Trophoblast cell (in vitro differentiated cells and primary cell): ENCODE measurements at regions not wholly inside any gene's neighbourhood (a gene's known extent, or its start where the extent isn't known, plus 50 kb on each side); places are given as distances from the start of the nearest gene placed in this dataset.

ENCODE experiments used
- DNase-seq, 2 donors: peaks; one replicate each; pipeline ENCODE4 v3.0.0-alpha.2; 2016
- H2AFZ ChIP-seq: 2 replicates; pipeline ENCODE4 v1.6.1; 2013; ENCODE audit warnings: low read length, moderate library complexity, mild to moderate bottlenecking; ENCODE audit not compliant: insufficient read depth, poor library complexity
- H2AK5ac ChIP-seq: 2 replicates; pipeline ENCODE4 v1.6.1; 2013; ENCODE audit warnings: mild to moderate bottlenecking, low read length
- H2BK120ac ChIP-seq: 2 replicates; pipeline ENCODE4 v1.6.1; 2013; ENCODE audit warnings: low read length, mild to moderate bottlenecking, moderate library complexity; ENCODE audit not compliant: insufficient read depth, poor library complexity
- H2BK12ac ChIP-seq: 2 replicates; pipeline ENCODE4 v1.6.1; 2013; ENCODE audit warnings: mild to moderate bottlenecking, low read length, moderate library complexity
- H2BK5ac ChIP-seq: 2 replicates; pipeline ENCODE4 v1.6.1; 2013; ENCODE audit warnings: low read length, low read depth, moderate library complexity, mild to moderate bottlenecking; ENCODE audit not compliant: poor library complexity
- H3K14ac ChIP-seq: 2 replicates; pipeline ENCODE4 v1.6.1; 2013; ENCODE audit warnings: mild to moderate bottlenecking, low read length
- H3K18ac ChIP-seq: 2 replicates; pipeline ENCODE4 v1.6.1; 2013; ENCODE audit warnings: mild to moderate bottlenecking, low read length
- H3K23ac ChIP-seq: 2 replicates; pipeline ENCODE4 v1.6.1; 2013; ENCODE audit warnings: low read length
- H3K27ac ChIP-seq: 2 replicates; pipeline ENCODE4 v1.5.1; 2013; ENCODE audit warnings: low read depth, mild to moderate bottlenecking, inconsistent platforms, low read length, moderate library complexity
- H3K27me3 ChIP-seq: 2 replicates; pipeline ENCODE4 v1.6.1; 2013; ENCODE audit warnings: inconsistent platforms, mild to moderate bottlenecking, low read length, moderate library complexity; ENCODE audit not compliant: insufficient read depth
- H3K36me3 ChIP-seq, 2 experiments: 1 replicate in 1 of 2; 2 replicates in 1 of 2; pipeline ENCODE4 v1.6.1; 2013; ENCODE audit warnings: low read length in 2 of 2, mild to moderate bottlenecking in 2 of 2, moderate library complexity in 1 of 2; ENCODE audit not compliant: insufficient read depth in 2 of 2, control insufficient read depth in 1 of 2
- H3K4ac ChIP-seq: 2 replicates; pipeline ENCODE4 v1.6.1; 2013; ENCODE audit warnings: low read depth, mild to moderate bottlenecking, low read length, moderate library complexity
- H3K4me1 ChIP-seq, 2 experiments: 1 replicate in 1 of 2; 2 replicates in 1 of 2; pipeline ENCODE4 v1.6.1; 2013; ENCODE audit warnings: low read length in 2 of 2, mild to moderate bottlenecking in 2 of 2, moderate library complexity in 1 of 2; ENCODE audit not compliant: insufficient read depth in 2 of 2, control insufficient read depth in 1 of 2
- H3K4me2 ChIP-seq: 2 replicates; pipeline ENCODE4 v1.6.1; 2013; ENCODE audit warnings: inconsistent platforms, mild to moderate bottlenecking, low read length, moderate library complexity
- H3K4me3 ChIP-seq: 2 replicates; pipeline ENCODE4 v1.5.1; 2013; ENCODE audit warnings: mild to moderate bottlenecking, low read depth, low read length, inconsistent platforms
- H3K79me1 ChIP-seq: one replicate; pipeline ENCODE4 v1.6.1; 2013; ENCODE audit warnings: low read length
- H3K79me2 ChIP-seq: 2 replicates; pipeline ENCODE4 v1.6.1; 2013; ENCODE audit warnings: low read length, mild to moderate bottlenecking; ENCODE audit not compliant: control insufficient read depth, insufficient read depth, poor library complexity
- H3K9ac ChIP-seq: 2 replicates; pipeline ENCODE4 v1.6.1; 2013; ENCODE audit warnings: mild to moderate bottlenecking, low read length
- H3K9me3 ChIP-seq: 2 replicates; pipeline ENCODE4 v1.6.1; 2013; ENCODE audit warnings: low read depth, mild to moderate bottlenecking, control low read depth, inconsistent platforms, low read length; ENCODE audit not compliant: insufficient read depth
- H4K12ac ChIP-seq: 2 replicates; pipeline ENCODE4 v1.6.1; 2013; ENCODE audit warnings: low read depth, mild to moderate bottlenecking, low read length, moderate library complexity
- H4K8ac ChIP-seq: 2 replicates; pipeline ENCODE4 v1.6.1; 2013; ENCODE audit warnings: low read depth, mild to moderate bottlenecking, low read length, moderate library complexity
- H4K91ac ChIP-seq: one replicate; pipeline ENCODE4 v1.6.1; 2013; ENCODE audit warnings: low read depth, mild to moderate bottlenecking, low read length, moderate library complexity
- WGBS: extraction: QIAGEN DNeasy Blood & Tissue Kit; methylation state at CpG from one replicate; pipeline ENCODE4 v1.1.7; 2013; ENCODE audit warnings: missing lambda C conversion rate; ENCODE audit not compliant: insufficient read length, insufficient coverage; ENCODE audit errors: extremely low coverage; 5-methylcytosine and 5-hydroxymethylcytosine counted together

DNA sequence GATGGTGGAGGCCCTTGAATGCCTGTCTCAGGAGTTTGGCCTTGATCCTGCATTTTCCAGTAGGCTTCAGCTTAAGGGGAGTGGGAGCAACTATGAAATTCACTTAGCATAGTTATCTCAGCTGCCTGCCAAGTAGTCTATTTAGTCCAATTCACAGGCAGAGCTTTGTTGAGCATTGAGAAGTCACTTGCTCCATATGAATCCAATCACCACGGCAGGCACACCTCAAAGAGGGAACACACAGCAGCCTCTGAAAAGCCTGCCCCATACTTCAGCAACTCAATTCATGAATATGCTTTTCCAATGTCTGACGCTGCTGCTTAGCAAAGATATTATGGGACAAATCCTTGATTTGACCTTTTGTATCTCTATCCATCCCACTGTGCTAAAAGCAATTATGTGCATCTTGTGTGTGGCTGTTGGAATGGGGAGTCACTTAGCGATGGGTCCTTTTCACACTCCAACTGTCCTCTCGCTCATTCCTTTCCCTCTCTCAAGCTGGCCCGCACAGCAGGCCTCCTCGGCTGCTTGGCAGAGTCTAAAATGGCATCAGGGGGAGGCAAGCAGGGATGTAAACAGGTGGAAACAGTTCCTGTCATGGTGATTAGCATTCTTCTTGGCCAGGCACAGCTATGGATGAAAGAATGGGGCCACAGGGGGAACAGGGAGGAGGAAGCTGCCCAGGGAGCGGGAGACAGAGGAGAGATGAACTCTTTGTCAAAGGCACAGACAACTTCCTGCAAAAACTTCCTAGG, 56.0 kb upstream of the LRPPRC start:
- no CpG with 5 or more reads among the region's 7 CpGs for WGBS

DNA sequence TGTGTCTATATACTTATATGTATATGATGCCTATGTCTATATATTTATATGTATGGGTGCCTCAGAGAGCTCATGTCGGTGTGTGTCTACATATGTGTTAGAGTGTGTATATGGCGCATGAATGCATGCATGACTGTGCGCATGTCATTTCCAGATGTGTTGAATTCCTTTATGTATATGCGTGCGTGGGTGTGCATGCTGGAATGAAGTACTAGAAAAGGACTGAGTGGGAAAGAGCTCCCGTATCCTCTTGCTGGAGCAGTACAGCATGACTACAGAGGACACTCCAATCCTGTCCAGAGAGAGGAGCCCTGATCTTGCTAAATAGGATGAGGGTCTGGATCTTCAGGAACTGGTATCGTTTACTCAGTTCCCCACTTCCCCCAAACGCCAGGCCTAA, 56.8 kb upstream of the LRPPRC start:
- DNase-seq = no peak
- no peak overlapping the region for H3K4me2 ChIP-seq
- no peaks in the 10 kb centered on the region for H3K27me3 ChIP-seq
- no peak overlapping the region for H2AFZ ChIP-seq
- H3K36me3 ChIP-seq = no peaks in the 10 kb centered on the region
- no peak overlapping the region for H2BK12ac ChIP-seq
- H3K4me1 ChIP-seq = peaks cover 2 to 6% of the 10 kb centered on the region in 2 experiments
- no peak overlapping the region for H3K27ac ChIP-seq
- no peak overlapping the region for H2BK5ac ChIP-seq
- no peak overlapping the region for H3K4ac ChIP-seq
- no peak overlapping the region for H3K4me3 ChIP-seq
- no peak overlapping the region for H3K14ac ChIP-seq
- no peak overlapping the region for H2AK5ac ChIP-seq
- no peak overlapping the region for H3K23ac ChIP-seq
- no peak overlapping the region for H2BK120ac ChIP-seq
- H4K12ac ChIP-seq = no peak overlapping the region
- no peak overlapping the region for H4K8ac ChIP-seq
- H3K79me2 ChIP-seq = no peaks in the 10 kb centered on the region
- H3K9me3 ChIP-seq = no peaks in the 10 kb centered on the region
- no peak overlapping the region for H4K91ac ChIP-seq
- H3K79me1 ChIP-seq = no peaks in the 10 kb centered on the region
- no peak overlapping the region for H3K9ac ChIP-seq
- WGBS = no CpG with 5 or more reads among the region's 8 CpGs
- H3K18ac ChIP-seq = no peak overlapping the region

More for the DNA sequence above, 56.0 kb upstream of the LRPPRC start:
- H3K4me2 ChIP-seq = no peak overlapping the region
- no peak overlapping the region for H2AFZ ChIP-seq
- no peak overlapping the region for H4K91ac ChIP-seq
- H3K79me2 ChIP-seq = no peaks in the 10 kb centered on the region
- no peaks in the 10 kb centered on the region for H3K9me3 ChIP-seq
- H2BK120ac ChIP-seq = no peak overlapping the region
- no peak overlapping the region for H4K8ac ChIP-seq
- no peak overlapping the region for H3K18ac ChIP-seq
- no peak overlapping the region for H3K27ac ChIP-seq
- H2BK5ac ChIP-seq = no peak overlapping the region
- no peak overlapping the region for H3K14ac ChIP-seq
- no peaks in the 10 kb centered on the region for H3K36me3 ChIP-seq
- no peak overlapping the region for H4K12ac ChIP-seq
- H3K23ac ChIP-seq = no peak overlapping the region
- peaks cover 2 to 6% of the 10 kb centered on the region in 2 experiments for H3K4me1 ChIP-seq
- no peak overlapping the region for H2AK5ac ChIP-seq
- no peaks in the 10 kb centered on the region for H3K27me3 ChIP-seq
- H3K79me1 ChIP-seq = no peaks in the 10 kb centered on the region
- no peak overlapping the region for H3K4me3 ChIP-seq
- H3K4ac ChIP-seq = no peak overlapping the region
- DNase-seq = no peak
- no peak overlapping the region for H2BK12ac ChIP-seq
- no peak overlapping the region for H3K9ac ChIP-seq

- H2BK5ac ChIP-seq = no peak overlapping the region
- no peak overlapping the region for H2BK120ac ChIP-seq
- no peaks in the 10 kb centered on the region for H3K79me2 ChIP-seq
- no peak overlapping the region for H2BK12ac ChIP-seq
- no peak overlapping the region for H2AFZ ChIP-seq
- no peak overlapping the region for H3K23ac ChIP-seq
- H3K4ac ChIP-seq = no peak overlapping the region
- no peak overlapping the region for H3K4me2 ChIP-seq
- WGBS = no CpG with 5 or more reads among the region's 2 CpGs
- no peak overlapping the region for H4K8ac ChIP-seq
- H3K4me1 ChIP-seq = peaks cover 2 to 6% of the 10 kb centered on the region in 2 experiments
- DNase-seq = no peak
- H4K12ac ChIP-seq = no peak overlapping the region
- H4K91ac ChIP-seq = no peak overlapping the region
- no peak overlapping the region for H3K4me3 ChIP-seq
- no peaks in the 10 kb centered on the region for H3K36me3 ChIP-seq
- H3K27ac ChIP-seq = no peak overlapping the region
- no peak overlapping the region for H3K14ac ChIP-seq
- H3K9me3 ChIP-seq = no peaks in the 10 kb centered on the region
- no peak overlapping the region for H3K18ac ChIP-seq
- no peak overlapping the region for H2AK5ac ChIP-seq
- no peaks in the 10 kb centered on the region for H3K27me3 ChIP-seq
- no peaks in the 10 kb centered on the region for H3K79me1 ChIP-seq
- H3K9ac ChIP-seq = no peak overlapping the region
These were observed 57.3 kb upstream of the LRPPRC start for GRCh38 chr2:44053052-44053451.

DNA sequence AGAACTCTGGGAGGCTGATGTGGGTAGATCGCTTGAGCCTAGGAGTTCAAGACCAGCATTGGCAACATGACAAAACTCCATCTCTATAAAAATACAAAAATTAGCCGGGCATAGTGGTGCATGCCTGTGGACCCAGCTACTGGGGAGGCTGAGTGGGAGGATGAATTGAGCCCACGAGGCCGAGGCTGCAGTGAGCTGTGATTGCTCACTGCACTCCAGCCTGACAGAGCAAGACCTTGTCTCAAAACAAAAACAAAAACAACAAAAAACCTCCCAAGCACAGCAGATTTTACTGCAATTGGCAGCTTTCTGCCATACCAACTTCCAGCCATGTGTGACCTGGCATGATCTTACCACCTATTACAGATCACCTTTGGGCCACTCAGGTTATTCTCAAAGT, 57.7 kb upstream of the LRPPRC start:
- Histone ChIP-seq H3K23ac (no peak overlapping the region), H3K9me3 (no peaks in the 10 kb centered on the region), H3K27ac (no peak overlapping the region), H3K14ac (no peak overlapping the region), H2BK5ac (no peak overlapping the region), H3K4me3 (no peak overlapping the region), H2AK5ac (no peak overlapping the region), H2AFZ (no peak overlapping the region), H3K4ac (no peak overlapping the region), H4K12ac (no peak overlapping the region), H3K18ac (no peak overlapping the region), H2BK12ac (no peak overlapping the region), H4K8ac (no peak overlapping the region), H3K79me1 (no peaks in the 10 kb centered on the region), H2BK120ac (no peak overlapping the region), H3K79me2 (no peaks in the 10 kb centered on the region), H3K9ac (no peak overlapping the region), H3K27me3 (no peaks in the 10 kb centered on the region), H4K91ac (no peak overlapping the region), H3K4me1 (peaks cover 2 to 6% of the 10 kb centered on the region in 2 experiments), H3K36me3 (no peaks in the 10 kb centered on the region), H3K4me2 (no peak overlapping the region)
- DNase-seq = no peak
- no CpG with 5 or more reads among the region's 4 CpGs for WGBS
